ENCODE measurements at regions not wholly inside any gene's neighbourhood (a gene's known extent, or its start where the extent isn't known, plus 50 kb on each side); places are given as distances from the start of the nearest gene placed in this dataset.
"Not testable (repeated sequence)": the region's sequence is repeated elsewhere in the genome, so short reads cannot be mapped to it uniquely, and the experiment has no call there.

DNA sequence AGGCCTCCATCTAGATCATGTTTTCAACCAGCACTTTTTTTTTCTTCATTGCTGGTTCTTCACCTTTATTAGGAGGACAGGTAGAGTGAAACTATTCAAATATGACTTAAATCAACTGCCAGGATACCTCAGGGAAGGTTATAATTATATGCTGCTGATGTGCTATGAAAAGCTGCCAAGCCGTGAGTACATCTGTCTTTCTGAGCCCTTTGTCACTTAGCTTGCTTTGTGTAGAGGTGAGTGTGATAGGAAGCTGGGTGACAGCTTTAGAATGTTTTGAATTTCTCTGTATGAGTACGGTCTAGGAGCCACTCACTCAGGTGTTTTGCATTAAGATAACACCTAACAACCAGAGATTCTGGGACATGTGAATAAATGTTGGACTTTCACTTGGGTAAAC is 365.2 kb downstream of the OTUD1 start:
- Mint-ChIP-seq H3K4me1 (no peaks in the 10 kb centered on the region), H3K9me3 (peaks cover 0 to 8% (median 5%) of the 10 kb centered on the region in 3 donors), H3K36me3 (no peaks in the 10 kb centered on the region), H3K27ac (no peak overlapping the region), H3K27me3 (peaks cover 2% of the 10 kb centered on the region), H3K4me3 (no peak overlapping the region)

DNA sequence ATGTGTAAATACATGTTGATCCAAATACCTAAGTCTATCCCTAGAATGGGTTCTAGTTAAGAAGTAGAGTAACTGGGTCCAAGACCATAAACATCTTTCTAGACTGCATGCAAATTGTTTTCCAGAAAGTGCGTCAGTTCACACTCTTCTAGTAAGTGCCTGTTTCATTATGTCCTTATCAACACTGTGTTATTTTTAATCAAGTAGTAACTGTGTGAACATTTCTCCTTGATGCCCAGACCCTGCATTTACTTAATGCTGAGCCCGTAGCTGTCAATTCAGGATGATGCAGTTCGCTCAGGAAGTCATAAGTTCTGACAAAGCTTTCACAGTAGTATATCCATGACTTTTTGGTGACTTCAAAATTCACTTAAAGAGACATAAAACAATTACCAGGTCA is 374.8 kb downstream of the OTUD1 start:
- H3K4me3 Mint-ChIP-seq: no peak overlapping the region
- H3K27ac Mint-ChIP-seq: no peak overlapping the region
- H3K36me3 Mint-ChIP-seq: no peaks in the 10 kb centered on the region
- H3K9me3 Mint-ChIP-seq: peaks cover 0 to 4% (median 0%) of the 10 kb centered on the region in 3 donors
- no peaks in the 10 kb centered on the region for H3K4me1 Mint-ChIP-seq
- H3K27me3 Mint-ChIP-seq: no peaks in the 10 kb centered on the region

- Mint-ChIP-seq H3K4me1 (no peaks in the 10 kb centered on the region), H3K27me3 (no peaks in the 10 kb centered on the region)
Observed at GRCh38 chr10:23818484-23818883, 379.6 kb downstream of the OTUD1 start.

DNA sequence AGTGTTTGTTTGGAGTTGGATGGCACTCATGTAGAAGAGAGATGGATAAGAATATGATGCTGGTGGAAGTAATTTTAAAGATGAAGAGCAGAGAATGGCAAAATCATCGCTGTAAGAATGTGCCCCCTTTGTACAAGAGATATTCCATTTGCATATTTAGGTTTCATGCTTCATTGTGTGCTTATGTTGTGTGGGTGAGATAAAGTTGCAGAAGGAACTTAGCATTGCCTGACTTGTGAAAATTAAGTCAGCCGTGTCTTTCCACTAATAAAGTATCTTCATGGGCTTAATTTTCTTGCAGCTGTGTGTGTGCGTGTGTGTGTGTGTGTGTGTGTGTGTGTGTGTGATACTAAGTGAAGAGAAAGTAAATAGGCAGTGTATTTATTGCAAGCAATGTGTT is 381.9 kb downstream of the OTUD1 start:
- Mint-ChIP-seq H3K4me1 (no peaks in the 10 kb centered on the region), H3K27me3 (no peaks in the 10 kb centered on the region), H3K36me3 (no peaks in the 10 kb centered on the region), H3K9me3 (no peaks in the 10 kb centered on the region), H3K4me3 (no peak overlapping the region), H3K27ac (no peak overlapping the region)

More at GRCh38 chr10:23818484-23818883, 379.6 kb downstream of the OTUD1 start:
- Mint-ChIP-seq H3K9me3 (no peaks in the 10 kb centered on the region), H3K36me3 (no peaks in the 10 kb centered on the region), H3K27ac (no peak overlapping the region), H3K4me3 (no peak overlapping the region)

DNA sequence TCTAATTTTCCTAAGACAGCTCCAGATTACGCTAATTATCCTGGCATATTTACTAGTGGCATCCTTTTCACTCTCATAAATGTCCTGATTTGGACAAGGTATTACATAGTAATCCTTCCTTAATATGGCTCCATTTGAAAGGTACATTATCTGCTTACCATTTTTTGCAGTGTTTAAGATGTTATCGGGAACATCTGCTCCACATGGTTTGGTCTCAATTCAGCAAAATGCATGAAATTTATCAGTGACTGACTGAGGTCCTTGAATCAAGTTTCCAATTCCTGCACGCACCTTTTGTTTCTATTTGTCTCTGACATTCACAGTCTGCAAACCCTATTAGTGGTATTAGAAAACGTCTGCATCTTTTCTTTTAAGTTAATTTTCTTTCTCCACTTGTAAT is 384.1 kb upstream of the KIAA1217 start:
- Mint-ChIP-seq H3K4me3 (no peak overlapping the region), H3K27ac (no peak overlapping the region), H3K4me1 (no peaks in the 10 kb centered on the region), H3K36me3 (no peaks in the 10 kb centered on the region), H3K27me3 (no peaks in the 10 kb centered on the region), H3K9me3 (no peaks in the 10 kb centered on the region)

DNA sequence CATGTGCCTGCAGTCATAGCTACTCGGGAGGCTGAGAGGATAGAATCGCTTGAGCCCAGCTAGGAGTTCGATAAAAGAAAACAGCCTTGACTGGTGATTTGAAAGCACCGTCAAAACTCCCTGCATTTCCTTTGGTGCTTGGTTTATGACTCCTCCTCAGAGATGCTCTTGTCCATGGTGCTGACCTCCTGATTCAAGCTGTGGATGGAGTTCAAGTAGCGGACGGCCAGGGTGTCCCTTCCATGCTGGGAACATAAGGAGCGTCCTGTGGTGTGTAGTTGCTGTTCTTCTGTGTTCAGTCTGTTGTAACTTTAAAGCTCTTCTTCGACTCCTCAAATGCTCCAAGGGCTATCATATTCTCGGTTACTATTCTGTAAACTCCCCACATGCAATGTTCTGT is 382.5 kb upstream of the KIAA1217 start:
- Mint-ChIP-seq H3K27me3 (no peaks in the 10 kb centered on the region), H3K4me3 (no peak overlapping the region), H3K9me3 (peaks cover 0 to 2% (median 0%) of the 10 kb centered on the region in 3 donors), H3K36me3 (no peaks in the 10 kb centered on the region), H3K27ac (no peak overlapping the region), H3K4me1 (no peaks in the 10 kb centered on the region)

DNA sequence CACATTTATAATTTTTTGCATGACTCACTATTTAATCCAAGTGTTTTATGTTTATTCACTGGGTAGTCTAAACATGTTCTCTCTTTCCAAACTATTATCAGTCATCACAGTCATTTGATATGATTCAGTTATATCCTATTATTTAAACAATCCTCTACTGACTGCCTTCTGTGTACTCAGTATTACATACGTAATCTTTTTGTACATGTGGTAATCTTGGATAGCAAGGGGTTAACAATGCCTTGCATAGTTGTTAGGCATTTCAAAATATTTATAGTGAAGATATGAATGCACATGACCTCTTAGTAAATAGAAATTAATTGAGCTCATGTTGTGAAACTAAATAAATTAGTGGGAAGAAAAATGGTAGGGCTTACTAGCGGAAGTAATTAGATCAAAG is 379.4 kb upstream of the KIAA1217 start:
- Mint-ChIP-seq H3K27ac (no peak overlapping the region), H3K4me3 (no peak overlapping the region), H3K27me3 (no peaks in the 10 kb centered on the region), H3K4me1 (no peaks in the 10 kb centered on the region), H3K36me3 (no peaks in the 10 kb centered on the region), H3K9me3 (peaks cover 0 to 5% (median 0%) of the 10 kb centered on the region in 3 donors)

GRCh38 chr10:23834091-23834490 is 374.8 kb upstream of the KIAA1217 start:
- Mint-ChIP-seq H3K27me3 (no peaks in the 10 kb centered on the region), H3K4me3 (no peak overlapping the region), H3K9me3 (peaks cover 0 to 6% (median 5%) of the 10 kb centered on the region in 3 donors), H3K36me3 (no peaks in the 10 kb centered on the region), H3K27ac (no peak overlapping the region), H3K4me1 (no peaks in the 10 kb centered on the region)

DNA sequence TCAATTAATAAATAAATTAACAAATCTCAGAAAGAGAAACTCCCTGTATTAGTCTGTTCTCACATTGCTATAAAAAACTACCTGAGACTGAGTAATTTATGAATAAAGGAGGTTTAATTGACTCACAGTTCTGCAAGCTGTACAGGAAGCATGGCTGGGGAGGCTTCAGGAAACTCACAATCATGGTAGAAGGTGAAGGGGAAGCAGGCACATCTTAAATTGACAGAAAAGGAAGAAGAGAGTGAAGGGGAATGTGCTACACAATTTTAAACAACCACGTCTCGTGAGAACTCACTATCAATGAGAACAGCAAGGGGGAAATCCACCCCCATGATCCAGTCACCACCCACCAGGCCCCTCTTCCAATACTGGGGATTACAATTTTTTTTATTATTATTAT is 358.3 kb upstream of the KIAA1217 start:
- H3K27me3 Mint-ChIP-seq: no peaks in the 10 kb centered on the region
- H3K27ac Mint-ChIP-seq: no peak overlapping the region
- H3K9me3 Mint-ChIP-seq: peaks cover 8 to 10% (median 8%) of the 10 kb centered on the region in 3 donors
- H3K36me3 Mint-ChIP-seq: peaks cover 2% of the 10 kb centered on the region
- no peaks in the 10 kb centered on the region for H3K4me1 Mint-ChIP-seq
- H3K4me3 Mint-ChIP-seq: no peak overlapping the region

DNA sequence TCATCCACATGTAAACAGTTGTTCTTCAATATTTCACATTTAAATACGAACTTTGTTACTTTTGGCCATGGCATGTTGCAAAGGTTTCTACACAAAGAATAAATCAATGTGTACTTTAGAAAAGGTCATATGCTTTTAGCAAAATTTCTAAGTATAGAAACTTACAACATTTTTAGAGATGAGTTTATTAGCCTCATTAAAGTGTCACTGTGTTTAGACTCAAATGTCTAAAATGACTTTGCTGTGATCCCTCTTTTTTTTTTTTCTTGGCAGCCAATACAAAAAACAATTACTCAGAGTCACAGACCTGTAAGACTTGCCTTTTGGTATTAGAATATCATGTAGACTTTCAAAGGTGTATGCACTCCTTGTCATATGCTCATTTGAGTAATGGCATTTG is 349.3 kb upstream of the KIAA1217 start:
- Mint-ChIP-seq H3K27me3 (peaks cover 2% of the 10 kb centered on the region), H3K4me1 (no peaks in the 10 kb centered on the region), H3K36me3 (no peaks in the 10 kb centered on the region), H3K9me3 (no peaks in the 10 kb centered on the region), H3K4me3 (no peak overlapping the region), H3K27ac (no peak overlapping the region)

DNA sequence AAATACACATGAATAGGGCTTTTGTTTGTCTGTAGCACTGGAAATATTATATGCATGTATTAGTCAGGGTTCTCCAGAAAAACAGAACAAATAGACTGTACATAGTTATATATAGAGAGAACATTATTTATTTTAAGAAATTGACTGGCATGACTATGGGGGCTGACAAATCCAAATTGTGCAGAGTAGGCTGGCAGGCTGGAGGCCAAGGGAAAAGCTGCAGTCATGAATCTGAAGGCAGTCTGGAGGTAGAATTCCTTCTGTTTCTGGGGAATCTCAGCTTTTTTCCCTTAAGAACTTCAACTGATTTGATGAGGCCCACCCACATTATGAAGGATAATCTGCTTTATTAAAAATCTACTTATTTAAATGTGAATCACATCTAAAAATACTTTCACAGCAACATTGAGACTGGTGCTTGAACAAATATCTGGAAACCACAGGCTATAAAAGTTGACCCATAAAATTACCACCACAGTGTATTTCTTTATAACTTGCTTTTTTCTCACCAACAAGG is 344.2 kb upstream of the KIAA1217 start:
- no peaks in the 10 kb centered on the region for H3K9me3 Mint-ChIP-seq
- H3K4me3 Mint-ChIP-seq: no peak overlapping the region
- H3K27ac Mint-ChIP-seq: no peak overlapping the region
- no peaks in the 10 kb centered on the region for H3K4me1 Mint-ChIP-seq
- peaks cover 2% of the 10 kb centered on the region for H3K27me3 Mint-ChIP-seq
- no peaks in the 10 kb centered on the region for H3K36me3 Mint-ChIP-seq

- not testable (repeated sequence) for H3K27me3 Mint-ChIP-seq, H3K9me3 Mint-ChIP-seq, H3K27ac Mint-ChIP-seq, H3K4me3 Mint-ChIP-seq, H3K4me1 Mint-ChIP-seq, H3K36me3 Mint-ChIP-seq
Observed at GRCh38 chr10:23866985-23867384, 342.0 kb upstream of the KIAA1217 start.

DNA sequence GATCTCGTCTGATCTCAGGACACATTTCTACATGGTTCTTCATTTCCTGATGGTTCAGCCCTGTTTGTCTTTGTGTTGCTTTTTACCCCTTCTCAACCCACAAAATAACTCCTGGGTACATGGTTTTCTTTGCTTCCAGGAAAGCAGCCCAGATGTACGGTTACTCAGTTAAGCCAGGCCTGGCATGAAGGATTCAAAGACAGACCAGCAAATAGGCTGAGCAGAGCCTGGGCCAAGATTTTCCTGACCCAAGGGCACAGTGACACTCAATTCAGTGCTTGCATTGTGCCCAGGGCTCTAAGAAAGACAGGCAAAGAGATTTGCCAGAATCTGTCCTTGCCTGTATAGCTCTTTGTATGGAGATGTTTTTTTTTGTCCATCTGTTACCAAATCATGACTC is 340.8 kb upstream of the KIAA1217 start:
- H3K4me1 Mint-ChIP-seq: no peaks in the 10 kb centered on the region
- no peaks in the 10 kb centered on the region for H3K27me3 Mint-ChIP-seq
- H3K4me3 Mint-ChIP-seq: no peak overlapping the region
- H3K36me3 Mint-ChIP-seq: no peaks in the 10 kb centered on the region
- no peak overlapping the region for H3K27ac Mint-ChIP-seq
- H3K9me3 Mint-ChIP-seq: peaks cover 0 to 6% (median 0%) of the 10 kb centered on the region in 3 donors

- H3K9me3 Mint-ChIP-seq: peaks cover 0 to 6% (median 1%) of the 10 kb centered on the region in 3 donors
- no peaks in the 10 kb centered on the region for H3K27me3 Mint-ChIP-seq
- no peaks in the 10 kb centered on the region for H3K36me3 Mint-ChIP-seq
- H3K4me3 Mint-ChIP-seq: no peak overlapping the region
- H3K27ac Mint-ChIP-seq: no peak overlapping the region
- H3K4me1 Mint-ChIP-seq: no peaks in the 10 kb centered on the region
Observed at GRCh38 chr10:23869548-23869947, 339.4 kb upstream of the KIAA1217 start.

DNA sequence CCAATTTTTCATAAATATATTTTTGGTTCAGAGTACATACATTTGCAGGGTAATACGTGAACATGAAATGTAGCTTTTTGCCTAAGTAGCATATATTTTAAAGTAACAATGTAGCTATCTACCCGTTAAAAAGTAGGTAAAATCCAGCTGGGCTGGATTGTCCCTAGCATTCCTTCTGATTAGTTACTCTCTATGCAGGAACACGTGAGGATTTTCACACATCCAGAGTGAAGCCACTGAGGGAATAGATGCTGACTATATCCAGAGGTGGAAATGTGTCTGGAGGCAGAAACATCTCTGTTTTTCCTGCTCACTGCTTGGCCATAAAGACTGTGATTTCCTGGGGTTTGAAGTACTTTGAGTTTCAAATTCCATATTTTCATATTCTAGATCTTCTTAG is 338.9 kb upstream of the KIAA1217 start:
- H3K27me3 Mint-ChIP-seq: no peaks in the 10 kb centered on the region
- H3K9me3 Mint-ChIP-seq: peaks cover 0 to 6% (median 1%) of the 10 kb centered on the region in 3 donors
- H3K27ac Mint-ChIP-seq: no peak overlapping the region
- no peak overlapping the region for H3K4me3 Mint-ChIP-seq
- H3K4me1 Mint-ChIP-seq: no peaks in the 10 kb centered on the region
- H3K36me3 Mint-ChIP-seq: no peaks in the 10 kb centered on the region

DNA sequence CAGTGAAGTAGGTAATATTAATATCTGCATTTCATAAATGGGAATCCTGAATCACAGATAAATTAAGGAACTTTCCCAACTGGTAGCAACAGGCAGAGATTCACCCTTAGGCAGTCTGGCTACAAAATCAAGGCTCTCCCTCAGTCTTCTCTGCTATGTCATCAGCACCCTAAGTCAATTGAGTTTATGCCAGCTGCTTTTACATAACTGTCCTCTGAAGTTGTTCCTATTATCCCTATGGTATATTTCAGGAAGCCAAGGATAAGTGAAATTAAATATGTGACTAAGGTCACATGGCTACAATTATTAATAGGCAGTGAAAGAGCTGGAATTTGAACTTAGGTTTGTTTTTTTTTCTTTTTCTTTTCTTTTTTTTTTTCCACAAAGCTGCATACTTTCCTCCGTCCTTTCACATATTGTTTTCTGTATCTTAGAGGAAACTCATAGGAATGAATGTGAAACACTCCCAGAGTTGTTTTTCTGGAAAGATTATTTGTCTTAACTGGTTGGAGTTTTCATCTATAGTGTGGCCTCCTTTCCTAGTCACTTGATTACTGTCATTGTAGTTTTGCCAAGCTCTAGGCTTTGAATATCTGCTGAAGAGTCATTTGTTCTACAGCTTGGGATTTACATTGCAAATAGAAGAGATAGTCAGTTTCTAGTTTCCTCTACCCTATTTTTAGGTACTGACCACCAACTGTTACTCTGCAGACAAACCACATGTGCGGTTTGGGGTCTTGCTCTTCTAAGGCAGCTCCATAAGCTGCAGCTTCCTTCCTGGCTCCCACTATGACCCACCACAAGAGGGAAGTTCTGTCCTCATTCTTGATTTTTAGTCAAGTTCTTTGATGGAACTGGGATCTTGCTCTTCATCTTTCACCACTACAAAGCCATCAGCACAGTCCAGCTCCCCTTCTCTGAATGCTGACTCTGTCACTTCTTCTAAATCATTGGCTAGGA is 338.0 kb upstream of the KIAA1217 start:
- Mint-ChIP-seq H3K36me3 (no peaks in the 10 kb centered on the region), H3K9me3 (peaks cover 0 to 6% (median 4%) of the 10 kb centered on the region in 3 donors), H3K4me1 (no peaks in the 10 kb centered on the region), H3K27ac (no peak overlapping the region), H3K27me3 (no peaks in the 10 kb centered on the region), H3K4me3 (no peak overlapping the region)
